ENCODE measurements at regions not wholly inside any gene's neighbourhood (a gene's known extent, or its start where the extent isn't known, plus 50 kb on each side); places are given as distances from the start of the nearest gene placed in this dataset.

DNA sequence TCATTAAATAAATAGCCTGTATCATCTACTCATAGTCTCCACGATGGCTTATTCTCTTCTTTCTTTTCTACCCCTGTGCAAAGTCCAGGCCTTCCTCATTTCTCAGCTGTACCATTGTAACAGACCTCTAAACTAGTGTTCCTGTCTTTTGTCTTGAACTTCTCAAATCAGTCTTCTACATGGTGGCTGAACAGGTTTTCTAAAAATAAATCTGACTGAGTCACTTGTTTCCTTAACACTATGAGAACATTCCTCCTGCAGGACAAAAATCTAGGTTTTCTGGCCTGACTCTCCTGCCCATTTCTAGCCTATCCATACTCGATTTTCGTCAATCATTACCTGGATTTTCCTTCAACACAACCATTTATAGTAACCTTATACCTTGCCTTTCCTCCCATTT, 1080.8 kb upstream of the TENM4 start:
- ChIA-PET CTCF (no interaction called here), POLR2A (no interaction called here)
- no peak for DNase-seq (ENCODE audit: low read depth, low spot score)
- Histone ChIP-seq H3K9me3 (ENCODE audit: control insufficient read depth, insufficient read depth, low read length) (no peaks in the 10 kb centered on the region), H3K4me3 (ENCODE audit: low read depth, low read length) (no peak overlapping the region), H3K27ac (ENCODE audit: low read depth, low read length) (no peak overlapping the region), H3K27me3 (ENCODE audit: control insufficient read depth, insufficient read depth, low read length) (no peaks in the 10 kb centered on the region)
- TF ChIP-seq, protein P1, sequence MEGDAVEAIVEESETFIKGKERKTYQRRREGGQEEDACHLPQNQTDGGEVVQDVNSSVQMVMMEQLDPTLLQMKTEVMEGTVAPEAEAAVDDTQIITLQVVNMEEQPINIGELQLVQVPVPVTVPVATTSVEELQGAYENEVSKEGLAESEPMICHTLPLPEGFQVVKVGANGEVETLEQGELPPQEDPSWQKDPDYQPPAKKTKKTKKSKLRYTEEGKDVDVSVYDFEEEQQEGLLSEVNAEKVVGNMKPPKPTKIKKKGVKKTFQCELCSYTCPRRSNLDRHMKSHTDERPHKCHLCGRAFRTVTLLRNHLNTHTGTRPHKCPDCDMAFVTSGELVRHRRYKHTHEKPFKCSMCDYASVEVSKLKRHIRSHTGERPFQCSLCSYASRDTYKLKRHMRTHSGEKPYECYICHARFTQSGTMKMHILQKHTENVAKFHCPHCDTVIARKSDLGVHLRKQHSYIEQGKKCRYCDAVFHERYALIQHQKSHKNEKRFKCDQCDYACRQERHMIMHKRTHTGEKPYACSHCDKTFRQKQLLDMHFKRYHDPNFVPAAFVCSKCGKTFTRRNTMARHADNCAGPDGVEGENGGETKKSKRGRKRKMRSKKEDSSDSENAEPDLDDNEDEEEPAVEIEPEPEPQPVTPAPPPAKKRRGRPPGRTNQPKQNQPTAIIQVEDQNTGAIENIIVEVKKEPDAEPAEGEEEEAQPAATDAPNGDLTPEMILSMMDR (IDR thresholded peaks at IDR 0.05; ENCODE audit: low read depth, low read length), result no peak

DNA sequence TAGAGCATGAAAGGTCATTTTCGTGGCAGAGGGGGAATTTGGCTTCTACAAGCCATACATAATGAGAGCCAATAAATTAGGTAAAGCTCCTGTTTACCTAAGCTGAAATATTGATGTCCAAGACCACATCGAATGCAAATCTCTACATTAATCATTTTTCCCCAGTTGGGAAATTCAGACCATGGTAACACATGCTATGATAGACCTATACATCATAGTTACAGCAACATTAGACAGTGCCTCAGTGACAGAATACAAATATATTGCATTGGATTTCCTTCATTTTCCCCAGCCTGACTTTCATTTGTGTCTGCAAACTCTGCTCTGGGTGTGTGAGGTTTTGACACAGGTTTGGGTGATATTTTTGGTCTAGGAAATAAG, 1079.7 kb upstream of the TENM4 start:
- no peak overlapping the region for H3K4me3 ChIP-seq (ENCODE audit: low read depth, low read length)
- no peaks in the 10 kb centered on the region for H3K27me3 ChIP-seq (ENCODE audit: control insufficient read depth, insufficient read depth, low read length)
- no peaks in the 10 kb centered on the region for H3K9me3 ChIP-seq (ENCODE audit: control insufficient read depth, insufficient read depth, low read length)
- TF ChIP-seq, protein P1 (IDR thresholded peaks at IDR 0.05; ENCODE audit: low read depth, low read length), result no peak
- DNase-seq (ENCODE audit: low read depth, low spot score), result no peak
- no peak overlapping the region for H3K27ac ChIP-seq (ENCODE audit: low read depth, low read length)
- POLR2A ChIA-PET, result no interaction called here
- CTCF ChIA-PET, result no interaction called here

DNA sequence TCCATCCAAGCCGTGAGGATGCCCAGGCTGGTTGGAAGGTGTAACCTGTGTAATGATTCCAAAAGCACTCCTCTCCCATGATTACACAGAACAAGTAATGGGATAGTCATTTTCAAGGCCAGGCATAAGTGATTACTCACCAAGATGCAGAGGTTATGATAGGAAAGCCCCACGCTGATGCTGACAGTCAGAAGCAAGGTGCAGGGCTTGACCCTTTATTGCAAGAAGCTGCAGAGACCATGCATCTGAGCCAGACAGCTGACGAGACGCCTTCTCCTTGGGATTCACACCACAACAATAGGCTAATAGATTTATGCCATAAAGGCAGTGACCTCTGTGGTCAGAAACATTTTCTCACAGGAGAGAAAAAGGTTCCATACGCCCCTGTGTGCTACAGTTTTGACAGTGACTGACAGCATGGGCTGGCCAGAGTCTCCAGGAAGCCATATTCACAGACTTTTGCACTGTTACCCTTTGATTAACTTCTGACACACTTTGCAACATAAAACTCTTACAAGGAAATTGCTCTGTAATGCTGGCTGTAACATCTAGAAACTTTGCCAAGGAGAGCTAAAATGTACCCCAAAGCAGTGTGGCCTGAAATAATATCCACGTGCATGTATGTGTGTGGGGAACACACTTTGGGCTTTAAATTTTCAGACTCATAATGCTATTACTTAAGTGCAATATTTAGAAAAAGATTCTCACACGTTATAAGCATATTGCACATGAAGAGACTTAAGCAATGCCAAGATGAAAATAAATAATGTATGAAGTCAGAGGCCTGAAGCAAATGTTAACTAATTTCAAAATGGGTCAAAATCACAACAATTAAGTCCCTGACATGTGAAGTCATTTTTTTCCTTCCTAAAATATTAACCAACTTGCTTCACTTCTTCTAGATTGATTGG, 1079.0 kb upstream of the TENM4 start:
- DNase-seq (ENCODE audit: low read depth, low spot score), result no peak
- TF ChIP-seq, protein P1 (IDR thresholded peaks at IDR 0.05; ENCODE audit: low read depth, low read length), result no peak
- H3K27ac ChIP-seq (ENCODE audit: low read depth, low read length), result no peak overlapping the region
- POLR2A ChIA-PET, result no interaction called here
- no peak overlapping the region for H3K4me3 ChIP-seq (ENCODE audit: low read depth, low read length)
- CTCF ChIA-PET, result no interaction called here
- H3K27me3 ChIP-seq (ENCODE audit: control insufficient read depth, insufficient read depth, low read length), result no peaks in the 10 kb centered on the region
- H3K9me3 ChIP-seq (ENCODE audit: control insufficient read depth, insufficient read depth, low read length), result no peaks in the 10 kb centered on the region

DNA sequence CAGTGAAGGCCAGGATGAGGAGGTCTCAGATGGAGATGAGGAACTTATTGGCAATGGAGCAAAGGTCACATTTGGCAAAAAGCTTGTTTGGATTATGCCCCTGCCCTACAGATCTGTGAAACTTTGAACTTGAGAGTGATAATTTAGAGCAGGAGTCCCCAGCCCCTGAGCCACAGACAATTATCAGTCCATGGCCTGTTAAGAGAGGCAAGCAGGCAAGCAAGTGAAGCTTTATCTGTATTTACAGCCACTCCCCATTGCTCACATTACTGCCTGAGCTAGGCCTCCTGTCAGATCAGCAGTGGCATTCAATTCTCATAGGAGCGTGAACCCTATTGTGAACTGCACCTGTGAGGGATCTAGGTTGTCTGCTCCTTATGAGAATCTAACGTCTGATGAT, 1076.9 kb upstream of the TENM4 start:
- Histone ChIP-seq H3K27ac (ENCODE audit: low read depth, low read length) (no peak overlapping the region), H3K4me3 (ENCODE audit: low read depth, low read length) (no peak overlapping the region), H3K9me3 (ENCODE audit: control insufficient read depth, insufficient read depth, low read length) (no peaks in the 10 kb centered on the region), H3K27me3 (ENCODE audit: control insufficient read depth, insufficient read depth, low read length) (no peaks in the 10 kb centered on the region)
- POLR2A ChIA-PET, result no interaction called here
- TF ChIP-seq, protein P1 (IDR thresholded peaks at IDR 0.05; ENCODE audit: low read depth, low read length), result no peak
- no peak for DNase-seq (ENCODE audit: low read depth, low spot score)
- CTCF ChIA-PET, result no interaction called here

DNA sequence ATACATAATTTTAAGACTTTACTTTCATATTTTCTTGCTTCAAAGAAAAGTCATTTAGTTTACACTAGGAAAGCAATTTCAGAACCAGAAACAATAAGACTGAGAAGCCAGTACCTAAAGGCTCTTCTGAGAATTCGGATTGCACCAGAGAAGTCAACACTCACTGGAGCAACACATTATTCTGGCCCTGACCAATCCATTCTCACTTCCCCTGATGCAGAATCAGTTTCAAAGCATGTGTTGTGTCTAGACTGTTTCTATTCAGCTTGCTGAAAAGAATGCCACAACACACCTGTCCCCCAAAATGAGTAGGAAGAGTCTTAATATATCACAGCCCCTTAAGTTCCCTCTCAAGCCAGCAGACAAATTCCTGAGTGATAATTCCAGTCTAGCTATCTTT, 1074.3 kb upstream of the TENM4 start:
- TF ChIP-seq, protein P1 (IDR thresholded peaks at IDR 0.05; ENCODE audit: low read depth, low read length), result no peak
- ChIA-PET POLR2A (no interaction called here), CTCF (no interaction called here)
- Histone ChIP-seq H3K9me3 (ENCODE audit: control insufficient read depth, insufficient read depth, low read length) (no peaks in the 10 kb centered on the region), H3K27me3 (ENCODE audit: control insufficient read depth, insufficient read depth, low read length) (no peaks in the 10 kb centered on the region), H3K27ac (ENCODE audit: low read depth, low read length) (no peak overlapping the region), H3K4me3 (ENCODE audit: low read depth, low read length) (no peak overlapping the region)
- no peak for DNase-seq (ENCODE audit: low read depth, low spot score)
